ENCODE measurements at regions not wholly inside any gene's neighbourhood (a gene's known extent, or its start where the extent isn't known, plus 50 kb on each side); places are given as distances from the start of the nearest gene placed in this dataset.

- Histone ChIP-seq H3K27ac (no peak overlapping the region), H3K4me1 (no peaks in the 10 kb centered on the region), H3K4me3 (no peak overlapping the region), H3K9me3 (no peaks in the 10 kb centered on the region; the same call in 2 of the 3 replicates), H3K4me2 (no peak overlapping the region)
- ChIA-PET POLR2A (no interaction called here), CTCF (no interaction called here)
- no peak for DNase-seq (ENCODE audit: low read depth in 1 of 2, low spot score in 1 of 2)
- FAIRE-seq, result no peak
- no peak for ATAC-seq
- TF ChIP-seq ELK1 (IDR thresholded peaks at IDR 0.05; ENCODE audit: low read depth, low read length) (no peak), ZNF302 (CRISPR knock-in tag; IDR thresholded peaks at IDR 0.05) (no peak), CHD2 (IDR thresholded peaks at IDR 0.05; ENCODE audit: low read length, partially characterized antibody) (no peak), KDM5A (IDR thresholded peaks at IDR 0.05) (no peak), HES2 (IDR thresholded peaks at IDR 0.05) (no peak), NR3C1 (IDR thresholded peaks at IDR 0.05) (no peak)
- 27% methylated on average over 2 of the region's 2 CpGs for WGBS (ENCODE audit: missing lambda C conversion rate)
Observed at GRCh38 chr2:4670331-4670730, 967.0 kb downstream of the DCDC2C start.

- peak; percentile 4 to 72 for DNase-seq (ENCODE audit: low read depth in 1 of 2, low spot score in 1 of 2)
- Histone ChIP-seq H3K4me3 (peak overlapping the region; percentile 38; the same call in 2 of the 3 replicates), H3K9me3 (no peaks in the 10 kb centered on the region; the same call in 2 of the 3 replicates), H3K4me2 (peak overlapping the region; percentile 56), H3K27ac (no peak overlapping the region), H3K4me1 (no peaks in the 10 kb centered on the region)
- ChIA-PET POLR2A (no interaction called here), CTCF (no interaction called here)
- TF ChIP-seq TFCP2L1 (CRISPR knock-in tag; IDR thresholded peaks at IDR 0.05) (no peak), FOSL2 (IDR thresholded peaks at IDR 0.05) (no peak), FOSL2 (CRISPR knock-in tag; IDR thresholded peaks at IDR 0.05) (peak; percentile 67), EHF (CRISPR knock-in tag; IDR thresholded peaks at IDR 0.05) (no peak), USF2 (IDR thresholded peaks at IDR 0.05) (no peak), ZSCAN20 (CRISPR knock-in tag; IDR thresholded peaks at IDR 0.05) (no peak), RCOR1 (IDR thresholded peaks at IDR 0.05; ENCODE audit: low read depth, low read length) (no peak), NR3C1 (IDR thresholded peaks at IDR 0.05) (no peak), FOSB (CRISPR knock-in tag; IDR thresholded peaks at IDR 0.05) (no peak), HDAC2 (IDR thresholded peaks at IDR 0.05) (no peak)
- ATAC-seq, result peak in 1 of 2 experiments; percentile 58; a peak in 4 of 6 replicates
- WGBS (ENCODE audit: missing lambda C conversion rate), result 45% methylated on average over 13 of the region's 13 CpGs
- FAIRE-seq, result no peak
Observed at GRCh38 chr2:4673025-4673489, 969.7 kb downstream of the DCDC2C start.

- ATAC-seq, result peak in 1 of 2 experiments; percentile 33; a peak in 2 of 6 replicates
- ChIA-PET POLR2A (no interaction called here), CTCF (interaction anchor here (0.6 kb wide), 1 partner anchor 105 kb away, joined by 3 read pairs; no protein-coding TSS in a partner anchor)
- H3K27ac ChIP-seq, result no peak overlapping the region
- H3K4me1 ChIP-seq, result no peaks in the 10 kb centered on the region
- 13% methylated on average over 5 of the region's 6 CpGs for WGBS (ENCODE audit: missing lambda C conversion rate)
- peaks cover 5% of the 10 kb centered on the region; the same call in 1 of the 3 replicates for H3K9me3 ChIP-seq
- DNase-seq (ENCODE audit: low read depth in 1 of 2, low spot score in 1 of 2), result no peak
- H3K4me2 ChIP-seq, result no peak overlapping the region
- TF ChIP-seq TFCP2L1 (CRISPR knock-in tag; IDR thresholded peaks at IDR 0.05), result no peak
- TF ChIP-seq KDM5A (IDR thresholded peaks at IDR 0.05), result no peak
- TF ChIP-seq ELK1 (IDR thresholded peaks at IDR 0.05; ENCODE audit: low read depth, low read length), result no peak
- TF ChIP-seq FOSL2 (IDR thresholded peaks at IDR 0.05), result no peak
- no peak for TF ChIP-seq FOSL2 (CRISPR knock-in tag; IDR thresholded peaks at IDR 0.05)
- TF ChIP-seq NPAS2 (CRISPR knock-in tag; IDR thresholded peaks at IDR 0.05; ENCODE audit: borderline replicate concordance), result no peak
- no peak for TF ChIP-seq RARB (CRISPR knock-in tag; IDR thresholded peaks at IDR 0.05)
- no peak for TF ChIP-seq PBX3 (IDR thresholded peaks at IDR 0.05)
- no peak for TF ChIP-seq CTCF (IDR thresholded peaks at IDR 0.05)
- TF ChIP-seq ESRRA (IDR thresholded peaks at IDR 0.05; ENCODE audit: borderline replicate concordance, low read length), result no peak
- TF ChIP-seq MAX (IDR thresholded peaks at IDR 0.05), result no peak
- no peak for TF ChIP-seq CBX8 (IDR thresholded peaks at IDR 0.05)
- no peak for TF ChIP-seq GATA3 (IDR thresholded peaks at IDR 0.05; ENCODE audit: borderline replicate concordance)
- no peak for TF ChIP-seq SREBF2 (IDR thresholded peaks at IDR 0.05)
- no peak for TF ChIP-seq NR3C1 (IDR thresholded peaks at IDR 0.05)
- no peak for TF ChIP-seq EP300 (IDR thresholded peaks at IDR 0.05)
- FAIRE-seq, result no peak
- H3K4me3 ChIP-seq, result no peak overlapping the region
Observed at GRCh38 chr2:4674007-4674406, 970.6 kb downstream of the DCDC2C start.
